IMR-90 (cell line): ENCODE measurements at regions not wholly inside any gene's neighbourhood (a gene's known extent, or its start where the extent isn't known, plus 50 kb on each side); places are given as distances from the start of the nearest gene placed in this dataset.

ENCODE experiments used
- ATAC-seq: fragments of 200-7000 bp; cut with Tn5 transposase; 2 replicates; pipeline ENCODE4 v1.9.1; 2020; ENCODE audit warnings: low read depth, mild to moderate bottlenecking, moderate library complexity
- BruUV-seq: library from RNA; stranded (reverse); fragments of 400-500 nt; replicated peaks from 2 replicates; lab custom pipeline; 2021; lab: Mats Ljungman, UMichigan
- CTCF ChIA-PET: fragments of 300-600 bp; formaldehyde crosslinking; extraction: SDS; loops from one replicate; lab custom pipeline; 2021; ENCODE audit warnings: antibody characterized with exemption; lab: Yijun Ruan, JAX
- POLR2A ChIA-PET: fragments of 300-600 bp; sonication (Branson Sonifier 250); formaldehyde crosslinking; loops from one replicate; lab custom pipeline; 2022; ENCODE audit warnings: antibody characterized with exemption; ENCODE audit not compliant: unreplicated experiment; lab: Charles Lee
- DNase-seq: peaks from one replicate; pipeline ENCODE4 v3.0.0; 2013
- H2AFZ ChIP-seq: replicated peaks from 2 replicates; pipeline ENCODE3; 2013; ENCODE audit warnings: low read length, mild to moderate bottlenecking; ENCODE audit not compliant: poor library complexity
- H2AK5ac ChIP-seq: 2 replicates; pipeline ENCODE4 v1.6.1; 2013; ENCODE audit warnings: low read depth, low read length, inconsistent platforms
- H2AK9ac ChIP-seq: replicated peaks from 2 replicates; pipeline ENCODE3; 2013; ENCODE audit warnings: mild to moderate bottlenecking, low read depth, low read length, moderate library complexity; ENCODE audit not compliant: poor library complexity
- H2BK120ac ChIP-seq: 2 replicates; pipeline ENCODE4 v1.6.1; 2013; ENCODE audit warnings: low read depth, low read length, inconsistent platforms
- H2BK15ac ChIP-seq: 3 replicates; pipeline ENCODE4 v1.6.1; 2013; ENCODE audit warnings: low read depth, low read length, inconsistent platforms
- H2BK20ac ChIP-seq: 2 replicates; pipeline ENCODE4 v1.6.1; 2013; ENCODE audit warnings: low read depth, mild to moderate bottlenecking, inconsistent platforms, low read length, moderate library complexity
- H2BK5ac ChIP-seq: 2 replicates; pipeline ENCODE4 v1.6.1; 2013; ENCODE audit warnings: mild to moderate bottlenecking, low read depth, low read length, inconsistent platforms; ENCODE audit not compliant: poor library complexity, severe bottlenecking
- H3K14ac ChIP-seq: replicated peaks from 2 replicates; pipeline ENCODE4 v1.6.1; 2013; ENCODE audit warnings: low read depth, low read length, inconsistent platforms
- H3K18ac ChIP-seq: 2 replicates; pipeline ENCODE4 v1.6.1; 2013; ENCODE audit warnings: low read depth, low read length, control low read depth
- H3K23ac ChIP-seq: 2 replicates; pipeline ENCODE4 v1.6.1; 2013; ENCODE audit warnings: low read depth, low read length, inconsistent platforms
- H3K27ac ChIP-seq: 2 replicates; pipeline ENCODE4 v1.5.1; 2013; ENCODE audit warnings: mild to moderate bottlenecking, control low read depth, low read length; ENCODE audit not compliant: insufficient read depth
- H3K27me3 ChIP-seq: 2 replicates; pipeline ENCODE4 v1.6.1; 2013; ENCODE audit warnings: low read length; ENCODE audit not compliant: control insufficient read depth, insufficient read depth
- H3K36me3 ChIP-seq: 2 replicates; pipeline ENCODE4 v1.6.1; 2013; ENCODE audit warnings: low read length, mixed read lengths; ENCODE audit not compliant: control insufficient read depth, insufficient read depth
- H3K4ac ChIP-seq: 2 replicates; pipeline ENCODE4 v1.6.1; 2013; ENCODE audit warnings: low read depth, low read length, inconsistent platforms
- H3K4me1 ChIP-seq: 2 replicates; pipeline ENCODE4 v1.6.1; 2013; ENCODE audit warnings: low read length, mixed read lengths; ENCODE audit not compliant: control insufficient read depth, insufficient read depth
- H3K4me2 ChIP-seq: 2 replicates; pipeline ENCODE4 v1.6.1; 2013; ENCODE audit warnings: low read depth, mild to moderate bottlenecking, control low read depth, low read length, moderate library complexity
- H3K4me3 ChIP-seq: 2 replicates; pipeline ENCODE4 v1.5.1; 2013; ENCODE audit warnings: low read depth, mild to moderate bottlenecking, control low read depth, low read length, moderate library complexity; ENCODE audit not compliant: insufficient read depth
- H3K56ac ChIP-seq: 2 replicates; pipeline ENCODE4 v1.6.1; 2013; ENCODE audit warnings: low read length, inconsistent platforms; ENCODE audit not compliant: insufficient read depth; ENCODE audit errors: extremely low read depth
- H3K79me1 ChIP-seq, 2 experiments: 2 replicates each; pipeline ENCODE4 v1.6.1; 2013; ENCODE audit warnings: low read length in 2 of 2, inconsistent platforms in 1 of 2, low read depth in 1 of 2
- H3K9ac ChIP-seq: 2 replicates; pipeline ENCODE4 v1.6.1; 2013; ENCODE audit warnings: low read depth, low read length, control low read depth
- H3K9me1 ChIP-seq: 2 replicates; pipeline ENCODE4 v1.6.1; 2013; ENCODE audit warnings: low read length, inconsistent platforms; ENCODE audit not compliant: insufficient read depth
- H3K9me3 ChIP-seq: 2 replicates; pipeline ENCODE4 v1.6.1; 2013; ENCODE audit warnings: low read length; ENCODE audit not compliant: control insufficient read depth, insufficient read depth
- H4K20me1 ChIP-seq: 2 replicates; pipeline ENCODE4 v1.6.1; 2013; ENCODE audit warnings: low read length, inconsistent platforms; ENCODE audit not compliant: insufficient read depth
- H4K5ac ChIP-seq: 2 replicates; pipeline ENCODE4 v1.6.1; 2013; ENCODE audit warnings: mild to moderate bottlenecking, low read depth, low read length, control low read depth
- H4K8ac ChIP-seq, 2 experiments: 2 replicates each; pipeline ENCODE4 v1.6.1; 2013; ENCODE audit warnings: low read depth in 2 of 2, low read length in 2 of 2, control low read depth in 1 of 2, inconsistent platforms in 1 of 2
- H4K91ac ChIP-seq: 2 replicates; pipeline ENCODE4 v1.6.1; 2013; ENCODE audit warnings: low read depth, low read length, inconsistent platforms; ENCODE audit not compliant: insufficient read depth
- BHLHE40 ChIP-seq: fragments of 150-350 bp; IDR thresholded peaks from 2 replicates; pipeline ENCODE4 v1.6.1; 2016; ENCODE audit warnings: mild to moderate bottlenecking, low read depth, low read length
- CTCF ChIP-seq: conservative IDR thresholded peaks from 2 replicates; pipeline ENCODE4 v1.5.1; 2012; ENCODE audit warnings: mild to moderate bottlenecking, low read depth, low read length, improper control_type of control experiment
- ELK1 ChIP-seq: fragments of 150-350 bp; IDR thresholded peaks from 2 replicates; pipeline ENCODE4 v1.6.1; 2016; ENCODE audit warnings: low read depth, mild to moderate bottlenecking, low read length, moderate library complexity, borderline replicate concordance
- FOS ChIP-seq: fragments of 150-350 bp; IDR thresholded peaks from 2 replicates; pipeline ENCODE4 v1.6.1; 2016; ENCODE audit warnings: low read depth, low read length
- MAFK ChIP-seq: IDR thresholded peaks from 2 replicates; pipeline ENCODE4 v1.6.1; 2012; ENCODE audit warnings: low read depth, low read length, improper control_type of control experiment
- MXI1 ChIP-seq: IDR thresholded peaks from 2 replicates; pipeline ENCODE4 v1.6.1; 2012; ENCODE audit warnings: low read depth, mild to moderate bottlenecking, low read length, moderate library complexity, borderline replicate concordance
- POLR2A ChIP-seq: IDR thresholded peaks from 2 replicates; pipeline ENCODE4 v1.6.1; 2012; ENCODE audit warnings: mild to moderate bottlenecking, low read depth, low read length
- RAD21 ChIP-seq: IDR thresholded peaks from 2 replicates; pipeline ENCODE4 v1.6.1; 2012; ENCODE audit warnings: low read length, improper control_type of control experiment
- RCOR1 ChIP-seq: IDR thresholded peaks from 2 replicates; pipeline ENCODE4 v1.6.1; 2012; ENCODE audit warnings: mild to moderate bottlenecking, low read length, improper control_type of control experiment; ENCODE audit not compliant: insufficient replicate concordance
- RFX5 ChIP-seq: IDR thresholded peaks from 2 replicates; pipeline ENCODE4 v1.8.0; 2012; ENCODE audit warnings: low read depth, mild to moderate bottlenecking, low read length, moderate library complexity
- SMC3 ChIP-seq: fragments of 150-350 bp; IDR thresholded peaks from 2 replicates; pipeline ENCODE4 v1.6.1; 2016; ENCODE audit warnings: low read depth, mild to moderate bottlenecking, antibody characterized with exemption, low read length, moderate library complexity
- USF2 ChIP-seq: fragments of 150-350 bp; IDR thresholded peaks from 2 replicates; pipeline ENCODE4 v1.6.1; 2017; ENCODE audit warnings: mild to moderate bottlenecking, antibody characterized with exemption, low read length, low read depth
- WGBS, 2 experiments: methylation state at CpG; one replicate each; pipeline versions ENCODE4 v1.1.5 to v1.1.7; 2013; ENCODE audit warnings: missing lambda C conversion rate in 2 of 2; ENCODE audit not compliant: insufficient read length in 1 of 2; ENCODE audit errors: extremely low coverage in 2 of 2; 5-methylcytosine and 5-hydroxymethylcytosine counted together
- dilution Hi-C: fragments of 300-500 bp; cut with HindIII; formaldehyde crosslinking; loops from one replicate; pipeline ENCODE4 v1.14.3; 2018; ENCODE audit warnings: low sequenced_read_pairs; ENCODE audit not compliant: unreplicated experiment
- in situ Hi-C: fragments of 300-500 bp; cut with MboI; formaldehyde crosslinking; loops from 3 replicates; pipeline ENCODE4 v1.14.3; 2019; ENCODE audit warnings: low sequenced_read_pairs, inconsistent platforms, mixed read lengths
- intact Hi-C: fragments of 100-400 bp; cut with micrococcal nuclease; formaldehyde crosslinking; loops from 2 replicates; pipeline ENCODE4 v1.10.0; 2022

DNA sequence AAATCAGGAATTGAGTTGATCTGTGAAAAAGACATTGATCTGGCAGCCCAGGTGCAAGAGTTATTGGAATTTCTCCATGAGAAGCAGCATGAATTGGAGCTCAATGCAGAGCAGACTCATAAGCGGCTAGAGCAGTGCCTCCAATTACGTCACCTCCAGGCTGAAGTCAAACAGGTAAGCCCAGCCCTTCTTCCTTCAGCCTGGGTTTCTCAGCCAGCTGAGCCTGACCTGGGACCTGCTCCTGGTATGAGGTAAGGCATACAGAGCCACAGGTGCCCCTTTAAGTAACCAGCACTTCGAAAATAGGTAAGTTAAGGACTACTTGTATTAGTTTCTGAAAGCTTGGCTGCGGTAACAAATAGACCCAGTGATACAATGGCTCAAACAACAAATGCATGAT lies 307.4 kb upstream of the UMPS start:
- Histone ChIP-seq H2BK5ac (no peak overlapping the region), H3K79me1 (no peaks in the 10 kb centered on the region), H3K14ac (no peak overlapping the region), H3K4me1 (no peaks in the 10 kb centered on the region), H2BK15ac (no peak overlapping the region), H4K20me1 (no peaks in the 10 kb centered on the region), H3K9me3 (no peaks in the 10 kb centered on the region), H3K27ac (no peak overlapping the region), H3K4me2 (no peak overlapping the region), H2AFZ (no peak overlapping the region), H3K56ac (no peak overlapping the region), H3K4ac (no peak overlapping the region), H3K4me3 (no peak overlapping the region), H3K9ac (no peak overlapping the region), H3K36me3 (peaks cover 4% of the 10 kb centered on the region; the same call in 1 of the 2 replicates), H2BK120ac (no peak overlapping the region), H3K9me1 (no peaks in the 10 kb centered on the region; the same call in 1 of the 2 replicates), H2AK5ac (no peak overlapping the region), H4K5ac (no peak overlapping the region), H4K8ac (no peak overlapping the region), H3K23ac (no peak overlapping the region), H2AK9ac (no peak overlapping the region), H4K91ac (no peak overlapping the region), H3K18ac (no peak overlapping the region), H3K27me3 (no peaks in the 10 kb centered on the region; the same call in 1 of the 2 replicates), H2BK20ac (no peak overlapping the region)
- intact Hi-C loops: no loop called here
- WGBS, 2 experiments: 100% methylated on average over 2 of the region's 4 CpGs; no CpG with 5 or more reads in 1 of the 2 experiments
- CTCF ChIA-PET: no interaction called here
- ATAC-seq (no peak), DNase-seq (no peak)
- dilution Hi-C loops: no loop called here
- no TSS peak for BruUV-seq
- POLR2A ChIA-PET: no interaction called here
- in situ Hi-C loops: no loop called here
- TF ChIP-seq MXI1 (no peak), USF2 (no peak), POLR2A (no peak), ELK1 (no peak), FOS (no peak), BHLHE40 (no peak), MAFK (no peak), RFX5 (no peak), RCOR1 (no peak), RAD21 (no peak), CTCF (no peak), SMC3 (no peak)
